GM10248 (cell line): ENCODE measurements at regions not wholly inside any gene's neighbourhood (a gene's known extent, or its start where the extent isn't known, plus 50 kb on each side); places are given as distances from the start of the nearest gene placed in this dataset.

ENCODE experiments used
- CTCF ChIA-PET: fragments of 300-600 bp; sonication (Branson Sonifier 250); formaldehyde crosslinking; extraction: SDS; loops from one replicate; lab custom pipeline; 2021; ENCODE audit warnings: antibody characterized with exemption; lab: Yijun Ruan, JAX
- POLR2A ChIA-PET: fragments of 350-650 bp; sonication (Branson Sonifier 250); formaldehyde crosslinking; extraction: SDS; loops from one replicate; lab custom pipeline; 2020; ENCODE audit warnings: antibody characterized with exemption; lab: Yijun Ruan, JAX
- DNase-seq: peaks from one replicate; pipeline ENCODE4 v3.0.0; 2012; ENCODE audit errors: extremely low spot score
- CTCF ChIP-seq: IDR thresholded peaks from 2 replicates; pipeline ENCODE4 v1.5.1; 2012; ENCODE audit warnings: mild to moderate bottlenecking, low read depth; ENCODE audit errors: extremely low read depth, missing control alignments, control extremely low read depth

- POLR2A ChIA-PET: no interaction called here
- CTCF ChIA-PET: interaction anchor here (1.8 kb wide), 1 partner anchor 204 kb away, joined by 4 read pairs; no protein-coding TSS in a partner anchor
- DNase-seq: no peak
- no peak for TF ChIP-seq CTCF
Measured at GRCh38 chr6:170035901-170036304, 255.0 kb downstream of the DLL1 start.

- no peak for TF ChIP-seq CTCF
- no peak for DNase-seq
- ChIA-PET CTCF (interaction anchor here (1.8 kb wide), 1 partner anchor 203 kb away, joined by 4 read pairs; no protein-coding TSS in a partner anchor), POLR2A (no interaction called here)
Measured at GRCh38 chr6:170035044-170035443, 255.8 kb downstream of the DLL1 start.

DNA sequence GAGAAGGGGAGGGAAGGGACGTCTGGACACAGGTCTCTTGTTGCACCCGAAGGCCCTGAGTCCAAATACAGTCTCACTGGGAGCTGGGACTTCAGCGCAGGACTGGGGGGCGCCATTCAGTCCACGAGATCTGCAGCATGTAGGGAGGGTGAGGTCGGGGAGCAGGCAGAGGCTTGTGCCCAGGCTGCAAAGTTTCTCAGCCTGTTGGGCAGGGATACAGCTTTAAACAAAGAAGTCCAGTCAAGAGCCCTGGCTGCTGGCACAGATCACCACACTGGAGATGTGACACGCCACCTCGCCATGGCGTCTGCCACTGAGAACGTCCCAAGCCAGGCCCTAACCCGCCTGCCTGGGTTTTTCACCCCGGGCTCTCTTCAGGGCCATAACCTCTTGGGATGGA lies 256.6 kb downstream of the DLL1 start:
- no peak for TF ChIP-seq CTCF
- no peak for DNase-seq
- CTCF ChIA-PET: interaction anchor here (1.8 kb wide), 1 partner anchor 203 kb away, joined by 4 read pairs; no protein-coding TSS in a partner anchor
- POLR2A ChIA-PET: no interaction called here

DNA sequence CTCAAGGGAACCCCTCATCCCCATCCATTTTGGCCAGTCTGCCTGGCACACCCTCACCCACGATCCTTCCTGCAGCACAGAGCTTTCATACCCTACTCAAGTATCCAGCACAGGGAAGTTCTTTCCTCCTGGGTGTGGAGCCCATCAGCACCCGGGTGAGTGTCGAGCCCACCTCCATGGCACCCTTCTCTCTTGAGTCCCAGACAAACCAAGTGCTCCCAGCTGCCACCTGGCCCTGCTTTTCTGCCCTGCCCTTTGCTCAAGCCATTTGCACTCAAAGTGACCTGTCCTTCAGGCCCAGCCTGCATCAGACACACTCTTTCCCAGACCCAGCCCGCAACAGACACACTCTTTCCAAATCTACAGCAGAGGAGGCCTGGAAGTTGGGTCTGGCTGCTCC lies 257.2 kb downstream of the DLL1 start:
- no peak for DNase-seq
- no peak for TF ChIP-seq CTCF
- ChIA-PET POLR2A (no interaction called here), CTCF (no interaction called here)

DNA sequence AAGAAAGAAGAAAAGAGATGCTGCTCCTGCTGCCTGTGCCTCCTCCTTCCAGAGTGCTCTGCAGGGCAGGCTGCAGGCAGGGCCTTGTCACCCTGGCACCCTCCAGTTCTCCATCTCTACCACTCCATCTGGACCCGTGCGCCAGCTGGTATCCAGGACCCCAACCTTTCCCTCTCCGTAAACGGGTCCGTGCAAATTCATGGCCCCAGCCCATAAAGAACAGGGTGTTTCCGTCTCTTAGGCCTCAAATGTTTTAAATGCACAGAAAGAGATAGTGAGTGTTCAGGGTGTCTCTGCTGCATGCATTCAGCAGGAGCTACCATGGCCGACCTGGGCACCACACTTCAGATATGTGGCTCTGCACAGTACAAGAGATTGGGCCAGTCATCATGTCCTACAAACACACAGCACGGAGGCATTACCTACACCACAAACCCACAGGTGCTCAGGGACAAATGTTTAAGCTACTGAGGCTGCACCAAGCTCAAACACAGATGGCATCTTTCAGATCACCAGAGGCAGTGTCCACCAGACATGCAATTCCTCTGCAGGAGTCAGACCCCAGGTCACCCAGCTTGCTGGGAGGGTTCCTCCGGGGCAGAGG lies 258.1 kb downstream of the DLL1 start:
- no peak for TF ChIP-seq CTCF
- no peak for DNase-seq
- ChIA-PET CTCF (no interaction called here), POLR2A (no interaction called here)

- ChIA-PET CTCF (no interaction called here), POLR2A (no interaction called here)
- no peak for TF ChIP-seq CTCF
- no peak for DNase-seq
Measured at GRCh38 chr6:170032197-170032596, 258.7 kb downstream of the DLL1 start.
